Stimulated activated CD4-positive, alpha-beta T cell treated with anti-CD3 and anti-CD28 coated beads, Interleukin-1b, Interleukin-23, amount 100 ng/mL, for 4 hours (primary cell): ENCODE measurements at regions not wholly inside any gene's neighbourhood (a gene's known extent, or its start where the extent isn't known, plus 50 kb on each side); places are given as distances from the start of the nearest gene placed in this dataset.
"Not testable (repeated sequence)": the region's sequence is repeated elsewhere in the genome, so short reads cannot be mapped to it uniquely, and the experiment has no call there.

Experiments used
- DNase-seq, 2 donors: peaks; one replicate each; pipeline ENCODE4 v3.0.0-alpha.2; 2020; ENCODE audit warnings: low read depth in 2 of 2

DNA sequence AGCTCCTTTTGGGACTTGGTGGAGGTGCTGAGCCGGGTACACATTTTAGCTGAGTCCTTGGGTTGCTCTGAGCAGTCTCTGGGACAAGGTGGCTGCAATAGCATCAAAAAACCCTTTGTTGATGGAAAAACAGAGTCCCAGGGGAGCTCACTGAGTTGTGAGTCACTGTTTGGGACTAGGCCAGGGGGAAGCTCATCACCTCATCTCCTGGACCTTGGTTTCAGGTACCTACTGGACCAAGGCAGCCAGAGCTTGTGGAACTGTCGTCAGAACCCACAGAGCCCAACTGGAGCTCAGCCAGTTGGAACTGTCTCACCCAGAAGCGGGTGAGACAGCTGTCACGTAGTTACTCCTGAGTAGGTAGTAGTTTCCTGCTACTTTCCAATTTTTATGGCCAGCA lies 146.7 kb downstream of the HLX start:
- DNase-seq: no peak

DNA sequence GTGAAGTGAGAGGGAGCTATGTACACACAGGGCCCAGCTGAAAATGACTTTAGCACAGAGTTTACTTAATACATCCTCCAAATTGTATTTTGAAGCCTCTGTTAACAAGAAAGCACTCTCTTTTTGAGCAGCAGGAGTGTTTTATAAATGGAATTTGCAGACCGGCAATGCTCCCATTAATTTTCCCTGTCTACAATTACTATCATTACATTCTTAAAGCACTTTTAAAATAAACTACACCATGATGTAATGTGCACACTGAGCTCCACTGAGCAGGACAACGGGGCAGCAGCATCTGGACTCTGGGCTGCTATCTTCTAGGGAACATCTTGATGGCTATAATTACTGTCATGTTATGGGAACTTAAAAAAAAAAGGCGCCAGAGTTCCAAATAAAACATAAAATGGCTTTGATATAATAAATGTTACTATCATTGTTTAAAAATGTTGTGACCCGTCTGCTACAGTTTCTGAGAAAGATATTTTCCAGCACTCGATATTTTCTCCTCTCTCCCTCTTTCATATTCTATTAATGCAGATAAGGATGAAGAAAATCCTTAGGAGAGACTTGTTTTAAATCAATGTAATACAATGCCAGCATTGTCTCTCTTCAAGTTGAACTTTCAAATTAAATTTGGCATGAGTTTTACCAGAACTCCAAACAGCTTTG lies 150.9 kb downstream of the HLX start:
- DNase-seq: no peak

DNA sequence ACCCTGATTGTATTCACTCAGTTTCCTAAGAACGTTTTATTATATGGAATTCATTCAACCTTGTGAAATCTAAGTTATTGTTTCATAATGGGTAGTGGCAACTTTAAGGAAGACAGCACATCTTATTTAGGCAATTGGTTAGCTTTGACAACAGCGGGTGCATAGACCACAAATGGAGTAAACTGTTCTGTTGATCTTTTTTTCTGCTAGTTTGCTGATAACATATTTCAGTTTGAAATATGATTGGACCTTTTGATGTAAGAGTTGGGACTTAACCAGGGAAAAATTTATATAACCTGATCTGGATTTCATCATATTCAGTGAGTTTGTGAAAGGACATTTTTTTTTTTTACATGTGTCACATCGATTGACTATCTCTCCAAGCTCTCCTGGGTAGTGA lies 151.7 kb downstream of the HLX start:
- DNase-seq: no peak

DNA sequence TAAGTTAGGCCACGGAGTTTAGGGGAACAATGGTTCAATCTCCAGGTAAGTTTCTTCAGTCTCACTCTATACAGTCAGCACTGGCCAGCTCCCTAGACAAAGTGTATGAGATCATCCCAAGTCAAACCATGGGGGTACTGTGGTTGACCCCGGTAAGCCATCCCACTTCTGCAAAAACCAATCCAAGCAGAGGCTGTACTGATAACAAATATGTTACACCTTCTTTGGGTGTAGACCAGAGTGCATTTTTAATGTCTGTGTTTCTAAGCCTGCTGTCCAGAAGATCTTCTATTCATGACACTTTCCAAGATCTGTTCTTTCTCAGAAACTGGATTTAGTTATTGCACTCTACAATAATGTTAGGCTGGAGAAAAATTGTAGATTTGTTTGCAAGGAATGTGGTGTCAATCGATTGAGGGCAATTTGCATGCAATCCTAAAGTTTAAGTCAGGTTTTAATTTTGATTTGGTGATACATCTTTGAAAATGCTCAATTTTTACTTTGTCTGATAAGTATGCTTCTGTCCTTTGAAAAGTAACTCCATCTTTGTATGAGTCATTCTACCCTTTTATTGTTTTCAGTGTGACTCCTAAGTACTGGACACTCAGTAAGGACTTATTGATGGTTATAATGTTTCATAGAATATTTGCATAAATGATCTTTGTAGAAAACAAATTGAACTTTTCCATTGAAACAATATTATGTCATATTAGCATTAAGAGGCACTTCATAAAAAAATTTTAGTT lies 152.4 kb downstream of the HLX start:
- no peak for DNase-seq

DNA sequence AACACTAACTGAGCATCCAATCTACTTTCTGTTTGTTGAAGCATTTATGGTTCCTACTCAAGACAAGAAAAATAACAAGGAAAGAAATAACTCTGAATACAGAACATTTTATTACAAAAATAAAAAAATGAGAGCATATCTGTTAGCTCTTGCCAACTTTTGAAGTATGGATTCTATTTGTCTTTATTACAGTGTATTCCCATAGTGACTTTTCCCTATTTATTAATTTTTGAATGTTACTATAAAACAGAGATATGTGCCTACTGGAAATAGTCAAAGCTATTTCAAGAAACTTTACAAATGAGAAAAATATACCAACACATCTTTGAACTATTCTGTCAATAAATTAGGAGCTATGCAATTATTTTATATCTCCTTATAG lies 153.0 kb downstream of the HLX start:
- DNase-seq: no peak

DNA sequence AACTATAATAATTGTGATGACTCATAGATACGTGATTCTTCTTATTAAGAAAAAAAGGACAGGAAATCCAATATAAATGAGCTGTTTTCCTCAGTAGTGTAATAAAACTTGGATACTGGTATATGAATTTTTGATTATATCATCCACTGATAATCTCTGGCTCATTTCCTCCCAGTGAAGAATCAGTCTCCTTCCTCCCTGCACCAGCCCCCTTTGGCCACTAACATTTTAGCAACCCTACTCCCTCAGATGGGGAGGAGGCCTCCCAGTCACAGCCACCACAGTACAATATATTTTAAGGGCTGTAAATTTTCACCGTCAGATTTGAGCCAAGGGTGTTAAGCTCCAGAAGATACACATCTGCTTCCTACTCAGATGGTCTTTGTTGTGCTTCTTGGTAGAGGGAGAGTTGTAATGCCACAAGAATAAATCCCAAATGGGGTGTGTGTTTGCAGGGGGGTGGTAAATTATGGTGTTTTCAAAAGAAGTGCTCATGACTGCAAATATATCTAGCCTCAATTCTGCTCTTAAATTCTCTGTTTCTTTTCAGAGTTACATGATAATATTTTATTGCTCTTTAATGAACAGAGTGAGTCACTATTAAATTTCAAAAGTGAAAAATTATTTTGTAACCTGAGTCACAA lies 153.5 kb downstream of the HLX start:
- DNase-seq: no peak

DNA sequence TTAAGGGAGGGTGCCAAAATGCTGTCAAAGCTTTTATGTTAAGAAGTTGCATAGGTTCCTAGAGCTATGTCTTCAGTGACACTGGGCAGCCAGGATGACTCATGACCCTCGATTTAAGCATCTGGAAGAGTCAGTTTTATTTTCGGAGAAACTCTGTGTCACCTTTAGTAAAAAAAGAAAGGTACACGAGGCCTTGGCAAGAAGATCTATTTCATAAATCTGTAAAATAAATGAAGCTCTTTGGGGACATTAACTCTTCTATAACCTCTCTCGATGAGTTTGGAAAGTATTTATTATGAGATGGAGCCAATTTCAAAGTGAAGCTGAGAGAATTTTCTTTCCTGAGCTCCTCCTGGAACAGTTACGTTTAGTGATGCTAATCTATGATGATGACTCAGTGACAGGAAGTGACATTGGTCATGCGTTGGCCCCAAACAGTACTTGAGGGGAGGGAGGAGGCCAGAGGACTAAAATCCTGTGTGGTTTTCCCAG lies 156.5 kb downstream of the HLX start:
- DNase-seq: no peak

DNA sequence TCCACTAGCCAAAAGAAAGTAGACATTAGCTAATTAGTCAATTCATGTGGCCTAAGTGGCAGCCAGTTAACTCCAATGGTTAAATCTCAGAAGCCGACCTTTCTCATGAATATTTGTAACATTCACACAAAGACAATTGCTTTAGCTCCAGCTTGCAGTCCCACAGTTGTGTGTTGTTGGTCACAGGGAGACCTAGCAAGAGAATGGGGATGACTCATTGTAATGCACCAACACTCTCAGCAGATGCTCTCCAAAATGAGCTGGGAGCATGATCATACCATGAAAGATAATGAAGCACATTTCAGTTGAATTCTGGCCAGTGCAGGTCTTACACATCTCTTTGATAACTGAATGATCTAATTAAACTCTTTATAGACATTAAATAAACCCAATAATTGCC lies 160.4 kb downstream of the HLX start:
- DNase-seq: no peak

DNA sequence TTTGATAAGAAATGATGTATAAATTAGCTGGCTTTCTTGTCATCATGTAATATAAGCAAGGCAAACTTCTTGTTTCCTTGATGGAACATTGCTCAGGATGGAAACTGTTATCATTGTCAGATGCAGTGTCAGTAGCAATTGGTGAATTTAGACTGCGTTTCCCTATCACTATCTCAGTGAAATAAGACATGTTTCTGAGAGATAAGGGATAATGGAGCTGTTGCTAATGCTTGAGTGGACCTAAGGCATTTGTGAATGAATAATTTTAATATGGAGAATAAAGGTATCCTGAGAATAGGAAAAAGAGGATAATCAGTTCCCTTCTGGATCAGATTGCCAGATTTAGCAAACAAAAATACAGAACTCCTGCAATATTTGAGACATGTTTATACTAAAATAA lies 160.9 kb downstream of the HLX start:
- no peak for DNase-seq

DNA sequence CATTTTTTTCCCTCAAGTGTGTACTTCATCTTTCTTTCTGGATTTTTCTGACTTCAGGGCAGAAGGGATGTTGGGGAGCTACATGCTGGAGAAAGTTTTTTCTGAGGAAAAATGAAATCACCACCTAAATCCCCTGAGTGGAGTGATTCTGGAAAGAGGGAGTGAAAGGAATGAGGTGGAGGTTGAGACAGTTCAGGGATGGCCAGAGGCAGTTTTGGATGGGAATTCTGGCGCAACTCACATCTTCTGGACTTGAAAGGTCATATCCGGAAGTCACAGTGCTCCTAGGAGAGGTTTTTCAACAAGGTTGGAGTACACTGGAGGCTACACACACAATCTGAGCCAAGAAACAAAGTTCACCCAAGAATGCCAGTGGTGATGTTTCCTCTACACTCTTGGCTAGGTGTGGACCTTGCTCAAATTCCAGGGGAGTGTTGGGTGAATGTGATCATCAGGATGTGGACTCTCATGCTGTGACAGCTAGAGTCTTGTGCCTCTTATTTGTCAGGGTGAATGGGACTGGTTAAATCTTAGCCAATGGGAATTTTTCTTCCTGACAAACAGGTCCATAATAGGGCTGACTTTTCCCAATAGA lies 161.5 kb downstream of the HLX start:
- no peak for DNase-seq

DNA sequence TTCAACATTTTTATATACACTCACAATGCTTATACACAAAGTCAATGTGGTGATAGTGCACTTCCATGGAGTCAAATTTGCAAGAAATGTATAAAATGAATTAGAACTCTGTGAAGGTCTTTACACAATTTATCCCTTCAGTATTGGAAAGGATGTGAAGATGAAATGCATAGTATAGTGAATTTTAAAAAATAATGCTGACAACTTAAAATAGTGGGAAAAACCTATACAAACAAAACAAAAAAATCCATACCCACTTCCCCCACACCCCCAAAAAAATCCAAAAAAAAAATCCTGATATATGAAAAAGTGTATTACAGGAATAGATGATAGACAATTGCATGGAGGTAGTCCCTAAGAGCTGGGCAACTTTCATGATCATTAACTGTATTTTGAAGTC lies 165.3 kb downstream of the HLX start:
- no peak for DNase-seq

DNA sequence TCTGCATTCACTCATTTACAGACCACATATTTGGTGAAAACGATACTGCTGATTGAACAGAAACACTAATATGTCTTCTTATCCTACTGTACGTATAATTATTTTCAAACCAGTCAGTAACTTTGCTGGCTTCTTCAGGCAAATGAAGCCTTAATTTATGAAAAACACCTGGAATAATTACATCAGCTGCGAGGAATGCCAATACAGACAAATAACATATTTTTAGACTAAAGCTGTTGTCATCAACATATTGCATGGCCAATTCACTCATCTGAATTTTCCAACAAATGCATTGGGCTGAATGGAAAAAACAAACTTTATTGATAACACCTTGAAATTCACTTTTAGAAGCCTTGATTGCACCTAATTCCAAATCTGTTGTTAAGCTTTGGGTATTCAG lies 165.9 kb downstream of the HLX start:
- DNase-seq: no peak

DNA sequence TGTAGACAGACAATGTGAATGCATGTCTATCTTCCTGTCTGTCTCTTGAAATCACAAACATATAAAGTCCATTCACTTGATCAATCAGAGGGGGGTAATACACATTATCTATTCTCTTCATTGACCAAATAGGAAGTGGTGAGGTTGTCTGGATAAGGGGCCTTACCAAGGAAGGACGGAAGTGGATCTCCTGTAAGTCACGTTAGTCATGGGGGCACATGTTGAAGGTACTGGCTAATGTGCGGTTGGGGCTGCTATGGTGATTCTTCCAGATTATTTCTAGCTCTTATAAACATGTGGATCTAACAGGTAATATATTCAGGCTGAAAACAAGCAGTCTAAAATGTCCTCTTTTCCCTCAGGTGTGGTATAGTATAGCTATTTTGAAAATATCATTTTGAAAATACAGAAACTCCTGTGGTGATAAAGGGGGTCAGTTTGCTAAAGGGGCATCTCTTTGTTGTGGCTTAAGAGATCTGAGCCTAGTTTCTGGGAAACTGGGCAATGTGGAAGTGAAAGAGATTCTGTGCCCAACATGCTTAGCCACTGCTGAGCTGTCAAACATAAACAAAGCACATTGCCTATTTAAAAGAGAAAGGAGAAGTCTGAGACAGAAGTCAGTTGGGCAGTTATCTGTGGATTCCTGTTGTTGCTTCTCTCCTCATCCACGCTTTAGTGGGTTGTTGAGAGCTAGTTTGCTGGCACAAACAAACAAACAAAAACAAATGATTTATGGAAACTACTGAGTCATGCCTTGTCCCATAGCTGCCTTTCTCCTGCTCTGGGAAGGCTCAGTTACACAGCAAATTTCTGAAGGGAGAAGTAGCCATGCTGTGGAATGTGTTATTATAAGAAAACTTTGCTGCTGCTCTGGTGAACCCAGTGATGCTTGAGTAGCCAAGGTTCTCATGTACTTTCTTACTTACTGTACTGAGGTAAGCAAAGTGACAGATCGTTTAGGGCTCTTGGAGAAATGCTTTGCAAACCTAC lies 166.9 kb downstream of the HLX start:
- no peak for DNase-seq

DNA sequence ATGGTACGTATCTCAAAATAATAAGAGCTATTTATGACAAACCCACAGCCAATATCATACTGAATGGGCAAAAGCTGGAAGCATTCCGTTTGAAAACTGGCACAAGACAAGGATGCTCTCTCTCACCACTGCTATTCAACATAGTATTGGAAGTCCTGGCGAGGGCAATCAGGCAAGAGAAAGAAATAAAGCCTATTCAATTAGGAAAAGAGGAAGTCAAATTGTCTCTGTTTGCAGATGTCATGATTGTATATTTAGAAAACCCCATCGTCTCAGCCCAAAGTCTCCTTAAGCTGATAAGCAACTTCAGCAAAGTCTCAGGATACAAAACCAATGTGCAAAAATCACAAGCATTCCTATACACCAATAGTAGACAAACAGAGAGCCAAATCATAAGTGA lies 172.1 kb downstream of the HLX start:
- not testable (repeated sequence) for DNase-seq

DNA sequence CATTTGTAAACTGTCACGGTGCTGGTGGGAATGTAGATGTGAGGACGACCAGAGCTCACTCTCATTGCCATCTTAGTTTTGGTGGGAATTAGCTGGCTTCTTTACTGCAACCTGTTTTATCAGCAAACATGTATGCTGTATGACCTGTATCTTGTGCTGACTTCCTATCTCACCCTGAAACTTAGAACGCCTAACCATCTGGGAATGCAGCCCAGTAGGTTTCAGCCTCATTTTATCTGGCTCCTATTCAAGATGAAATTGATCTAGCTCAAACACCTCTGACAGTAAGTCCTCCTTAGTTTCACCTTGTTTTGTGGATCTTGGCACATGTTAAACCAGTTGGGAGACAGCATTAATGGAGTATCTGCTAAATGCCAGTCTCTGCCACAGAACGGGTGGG lies 174.6 kb downstream of the HLX start:
- DNase-seq: no peak

DNA sequence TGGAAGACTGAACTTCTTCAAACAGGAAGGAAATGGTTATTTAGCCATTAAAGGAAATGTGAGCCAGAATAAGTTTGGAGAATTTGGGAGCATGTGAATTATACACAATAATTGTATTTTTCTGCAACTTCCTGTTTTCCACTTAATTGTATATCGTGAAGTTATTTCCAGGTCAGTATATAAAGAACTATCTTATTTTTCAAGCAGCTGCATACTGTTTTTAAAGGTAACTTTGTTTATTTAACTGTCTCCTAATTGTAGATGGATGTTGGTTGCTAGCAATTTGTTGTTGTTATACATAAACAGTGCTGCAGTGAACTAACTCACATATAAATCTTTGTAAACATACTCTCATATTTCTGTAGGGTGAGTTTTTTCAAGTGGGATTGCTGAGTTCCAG lies 180.3 kb downstream of the HLX start:
- DNase-seq: no peak

DNA sequence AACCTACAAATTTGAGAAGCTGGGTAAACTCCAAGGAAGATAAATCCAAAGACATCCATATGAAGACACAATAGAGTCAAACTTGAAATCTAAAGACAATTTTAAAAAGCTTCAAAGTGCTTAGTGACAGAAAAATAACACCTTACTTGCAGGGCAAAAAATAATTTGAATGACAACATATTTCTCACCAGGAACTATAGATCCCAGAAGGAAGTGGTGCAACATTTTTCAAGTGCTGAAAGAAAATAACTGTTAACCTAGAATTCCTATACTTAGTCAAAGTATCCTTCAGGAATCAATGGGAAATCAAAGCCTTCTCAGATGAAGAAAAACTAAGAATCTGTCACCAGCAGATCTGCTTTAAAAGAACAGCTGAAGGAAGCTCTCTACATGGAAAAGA lies 184.4 kb downstream of the HLX start:
- DNase-seq: no peak

DNA sequence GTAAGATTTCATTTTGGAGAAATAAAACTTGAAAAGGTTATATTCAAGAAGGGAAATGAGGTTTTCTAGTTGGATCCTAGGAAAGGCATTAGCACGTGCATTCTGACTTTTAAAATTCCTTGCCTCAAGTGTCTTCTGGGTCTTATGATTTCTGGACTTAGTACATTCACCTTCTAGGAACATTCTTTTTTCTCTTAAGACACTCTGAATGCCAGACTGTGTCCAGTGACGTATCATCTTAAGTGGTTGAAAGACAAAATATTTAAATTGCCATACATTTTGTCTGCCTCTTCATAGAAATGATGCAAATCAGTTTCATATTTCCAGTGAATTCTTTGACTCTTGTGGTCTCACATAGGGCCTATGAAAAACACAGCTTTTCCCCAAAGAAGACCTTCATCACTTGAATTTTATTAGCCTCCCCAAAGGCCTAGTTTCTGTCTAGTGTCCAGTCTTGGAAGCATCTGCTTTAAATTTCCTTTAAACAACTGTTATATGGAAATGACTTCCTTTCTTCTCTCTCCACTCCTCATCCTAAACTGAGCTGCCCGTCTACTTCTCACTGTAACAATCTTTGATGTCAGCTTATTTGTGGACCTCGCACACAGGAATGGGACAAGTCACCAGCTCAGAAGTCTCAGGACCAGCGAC lies 187.2 kb downstream of the HLX start:
- DNase-seq: no peak

DNA sequence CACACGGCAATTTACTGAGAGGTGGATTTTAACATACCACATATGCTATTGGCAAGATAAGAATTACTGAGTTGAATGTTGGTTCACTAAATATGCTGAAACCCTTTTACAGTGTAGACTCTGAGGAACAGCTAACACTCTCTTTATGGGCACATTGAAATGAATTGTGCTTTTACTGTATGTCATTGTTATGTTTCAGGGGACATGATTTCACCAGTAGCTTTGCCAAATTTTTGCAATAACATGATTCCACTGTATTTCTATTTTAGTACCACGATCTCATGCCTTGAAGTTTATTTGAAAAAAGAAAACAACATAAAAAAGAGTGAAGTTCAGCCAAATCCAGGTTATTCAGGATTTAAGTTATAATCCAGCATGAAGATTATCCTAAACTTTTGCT lies 188.5 kb downstream of the HLX start:
- no peak for DNase-seq

DNA sequence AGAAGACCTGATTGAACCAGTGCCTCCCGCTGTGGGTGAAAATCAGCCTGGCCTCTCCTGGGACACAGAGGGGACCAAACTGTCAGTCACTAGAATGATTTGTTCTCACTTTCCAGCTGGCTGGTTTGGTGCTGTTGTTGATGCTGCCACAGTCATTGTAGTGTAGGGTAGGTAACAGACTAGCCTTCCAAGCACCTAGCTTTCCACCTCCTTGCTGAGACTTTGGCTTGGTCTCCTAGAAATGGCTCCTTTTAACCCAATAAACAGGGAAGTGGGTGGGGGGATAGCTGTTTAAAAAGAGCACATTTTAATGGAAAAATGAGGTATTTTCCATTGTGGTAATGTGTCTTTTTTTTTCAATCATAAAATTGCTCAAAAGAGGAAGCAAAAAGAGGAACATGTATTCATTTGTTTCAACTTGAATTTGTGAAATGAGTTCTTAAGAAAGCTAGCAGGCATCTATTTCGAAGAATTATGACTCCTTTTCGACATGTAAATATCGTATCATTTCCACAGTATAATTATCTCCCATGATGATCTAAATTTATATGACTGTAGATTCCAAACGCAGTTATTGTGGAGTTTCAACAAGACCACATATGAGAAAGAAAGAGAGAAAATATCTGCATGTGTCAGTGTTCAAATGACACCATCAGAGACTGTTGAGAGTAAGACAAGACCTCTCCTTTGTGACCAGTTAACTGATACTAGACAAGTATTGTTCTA lies 190.1 kb downstream of the HLX start:
- no peak for DNase-seq
